Kidney (tissue), 13 donors: ENCODE measurements at regions not wholly inside any gene's neighbourhood (a gene's known extent, or its start where the extent isn't known, plus 50 kb on each side); places are given as distances from the start of the nearest gene placed in this dataset.

Experiments
- DNase-seq, 5 donors: peaks; one replicate each; pipeline ENCODE4 v3.0.0-alpha.2; 2013 to 2020
- FAIRE-seq: peaks from 2 replicates; lab custom pipeline; 2012; peaks lifted over from hg19 to GRCh38; lab: Jason Lieb, UNC
- H3K27ac ChIP-seq, 2 donors: one replicate each; pipeline ENCODE4 v1.7.0; 2013; ENCODE audit warnings: low read depth in 2 of 2, low read length in 2 of 2, inconsistent platforms in 1 of 2
- H3K27me3 ChIP-seq: one replicate; pipeline ENCODE4 v1.7.1; 2013; ENCODE audit warnings: low read length, inconsistent platforms; ENCODE audit not compliant: control insufficient read depth, insufficient read depth
- H3K36me3 ChIP-seq, 3 donors: one replicate each; pipeline versions ENCODE4 v1.7.0 to v1.7.1; 2013; ENCODE audit warnings: low read length in 3 of 3, control low read depth in 1 of 3, inconsistent platforms in 1 of 3; ENCODE audit not compliant: insufficient read depth in 3 of 3, control insufficient read depth in 2 of 3
- H3K4me1 ChIP-seq, 3 donors: one replicate each; pipeline versions ENCODE4 v1.7.0 to v1.7.1; 2013; ENCODE audit warnings: low read length in 3 of 3, inconsistent platforms in 1 of 3, low read depth in 1 of 3; ENCODE audit not compliant: control insufficient read depth in 2 of 3, insufficient read depth in 2 of 3
- H3K4me3 ChIP-seq, 3 donors: one replicate each; pipeline versions ENCODE4 v1.7.0 to v1.8.1; 2013; ENCODE audit warnings: low read length in 3 of 3, control low read depth in 1 of 3, inconsistent platforms in 1 of 3
- H3K9ac ChIP-seq, 3 donors: one replicate each; pipeline versions ENCODE4 v1.7.0 to v1.7.1; 2013; ENCODE audit warnings: low read length in 3 of 3, control low read depth in 1 of 3, inconsistent platforms in 1 of 3
- H3K9me3 ChIP-seq, 3 donors: one replicate each; pipeline versions ENCODE4 v1.7.0 to v1.7.1; 2013; ENCODE audit warnings: low read length in 3 of 3, control low read depth in 1 of 3, inconsistent platforms in 1 of 3; ENCODE audit not compliant: control insufficient read depth in 2 of 3, insufficient read depth in 1 of 3
- CTCF ChIP-seq: IDR thresholded peaks from 3 replicates; pipeline ENCODE4 v1.5.1; 2012; ENCODE audit warnings: mild to moderate bottlenecking, moderate library complexity, borderline replicate concordance; ENCODE audit not compliant: insufficient read depth; ENCODE audit errors: extremely low read depth
- intact Hi-C: fragments of 100-400 bp; cut with DNase I; formaldehyde crosslinking; loops from one replicate; pipeline ENCODE4 v1.11.1; 2022
- donor health status: control.
- donor health status: control.
- donor health status: control.
- donor health status: control.
- donor health status: control.
- donor health status: DM: yes; HTN: yes; CAD: no.
- donor health status: Normal renal cell carcinoma (clear cell type).

- Histone ChIP-seq H3K27ac (no peak overlapping the region), H3K9ac (no peak overlapping the region), H3K27me3 (no peaks in the 10 kb centered on the region), H3K4me1 (peaks cover 0 to 3% (median 0%) of the 10 kb centered on the region in 3 donors), H3K36me3 (no peaks in the 10 kb centered on the region), H3K9me3 (peaks cover 0 to 9% (median 0%) of the 10 kb centered on the region in 3 donors), H3K4me3 (no peak overlapping the region)
- intact Hi-C loops, result no loop called here
- DNase-seq (no peak), FAIRE-seq (no peak)
- no peak for TF ChIP-seq CTCF
Observed at GRCh38 chr2:216574586-216574985, 58.6 kb upstream of the IGFBP2 start.

GRCh38 chr2:216575465-216575864 lies 57.8 kb upstream of the IGFBP2 start:
- H3K36me3 ChIP-seq, result no peaks in the 10 kb centered on the region
- no peak overlapping the region for H3K4me3 ChIP-seq
- no peaks in the 10 kb centered on the region for H3K27me3 ChIP-seq
- peaks cover 0 to 3% (median 0%) of the 10 kb centered on the region in 3 donors for H3K4me1 ChIP-seq
- FAIRE-seq (no peak), DNase-seq (no peak)
- H3K9ac ChIP-seq, result no peak overlapping the region
- TF ChIP-seq CTCF, result no peak
- intact Hi-C loops, result no loop called here
- no peak overlapping the region for H3K27ac ChIP-seq
- H3K9me3 ChIP-seq, result peaks cover 0 to 9% (median 0%) of the 10 kb centered on the region in 3 donors

- no peak for FAIRE-seq
- no peaks in the 10 kb centered on the region for H3K27me3 ChIP-seq
- no peak for TF ChIP-seq CTCF
- peaks cover 0 to 3% (median 0%) of the 10 kb centered on the region in 3 donors for H3K4me1 ChIP-seq
- H3K27ac ChIP-seq, result no peak overlapping the region
- DNase-seq, result no peak
- no peak overlapping the region for H3K9ac ChIP-seq
- intact Hi-C loops, result no loop called here
- peaks cover 0 to under 1% (median 0%) of the 10 kb centered on the region in 3 donors for H3K9me3 ChIP-seq
- no peaks in the 10 kb centered on the region for H3K36me3 ChIP-seq
- H3K4me3 ChIP-seq, result no peak overlapping the region
Observed at GRCh38 chr2:216576616-216577015, 56.6 kb upstream of the IGFBP2 start.

- no peak overlapping the region for H3K4me3 ChIP-seq
- intact Hi-C loops, result no loop called here
- DNase-seq, result no peak
- no peaks in the 10 kb centered on the region for H3K36me3 ChIP-seq
- no peaks in the 10 kb centered on the region for H3K9me3 ChIP-seq
- no peaks in the 10 kb centered on the region for H3K27me3 ChIP-seq
- FAIRE-seq, result no peak
- no peak overlapping the region for H3K27ac ChIP-seq
- H3K9ac ChIP-seq, result no peak overlapping the region
- TF ChIP-seq CTCF, result no peak
- no peaks in the 10 kb centered on the region for H3K4me1 ChIP-seq
Observed at GRCh38 chr2:216578325-216578724, 54.9 kb upstream of the IGFBP2 start.
